ENCODE measurements at regions not wholly inside any gene's neighbourhood (a gene's known extent, or its start where the extent isn't known, plus 50 kb on each side); places are given as distances from the start of the nearest gene placed in this dataset.
A peak's percentile ranks its signal among the peaks of the same experiment; 100 is the strongest.

DNA sequence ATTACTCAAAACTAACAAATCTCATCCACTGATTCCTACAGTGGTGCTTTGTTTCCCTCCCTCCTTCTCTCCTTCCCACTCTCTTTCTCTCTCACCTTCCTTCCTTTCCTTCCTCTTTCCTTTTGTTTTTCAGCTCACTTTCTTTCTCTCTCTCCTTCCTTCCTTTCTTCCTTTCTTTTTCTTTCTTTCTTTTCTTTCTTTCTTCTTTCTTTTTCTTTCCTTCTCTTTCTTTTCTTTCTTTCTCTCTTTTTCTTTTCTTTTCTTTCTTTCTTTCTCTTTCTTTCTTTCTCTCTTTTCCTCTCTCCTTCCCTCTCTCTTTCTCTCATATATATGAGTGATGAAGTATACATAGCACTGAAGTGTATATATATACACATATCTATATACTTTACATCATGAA lies 241.4 kb downstream of the CENPW start:
- H3K4me2 ChIP-seq (ENCODE audit: extremely low read depth, insufficient read depth, low read length): no peak overlapping the region
- no peaks in the 10 kb centered on the region for H4K20me1 ChIP-seq (ENCODE audit: control insufficient read depth, extremely low read depth, insufficient read depth, low read length)
- H2AFZ ChIP-seq (ENCODE audit: low read length): no peak overlapping the region
- no peaks in the 10 kb centered on the region for H3K27me3 ChIP-seq (ENCODE audit: control insufficient read depth, insufficient read depth, low read length)
- no peaks in the 10 kb centered on the region for H3K79me2 ChIP-seq (ENCODE audit: control insufficient read depth, insufficient read depth, low read length)
- no peak overlapping the region for H3K9ac ChIP-seq (ENCODE audit: insufficient read depth, low read length)
- H3K4me3 ChIP-seq (replicated peaks in 1 of 4; ENCODE audit: control extremely low read depth in 1 of 4, insufficient read depth in 1 of 4, low read depth in 3 of 4, low read length in 4 of 4): no peak overlapping the region
- no peak overlapping the region for H3K27ac ChIP-seq (ENCODE audit: insufficient read depth, low read length)
- no peak for TF ChIP-seq EZH2 (IDR thresholded peaks at IDR 0.05; ENCODE audit: low read length, missing control alignments)
- TF ChIP-seq, protein P1, sequence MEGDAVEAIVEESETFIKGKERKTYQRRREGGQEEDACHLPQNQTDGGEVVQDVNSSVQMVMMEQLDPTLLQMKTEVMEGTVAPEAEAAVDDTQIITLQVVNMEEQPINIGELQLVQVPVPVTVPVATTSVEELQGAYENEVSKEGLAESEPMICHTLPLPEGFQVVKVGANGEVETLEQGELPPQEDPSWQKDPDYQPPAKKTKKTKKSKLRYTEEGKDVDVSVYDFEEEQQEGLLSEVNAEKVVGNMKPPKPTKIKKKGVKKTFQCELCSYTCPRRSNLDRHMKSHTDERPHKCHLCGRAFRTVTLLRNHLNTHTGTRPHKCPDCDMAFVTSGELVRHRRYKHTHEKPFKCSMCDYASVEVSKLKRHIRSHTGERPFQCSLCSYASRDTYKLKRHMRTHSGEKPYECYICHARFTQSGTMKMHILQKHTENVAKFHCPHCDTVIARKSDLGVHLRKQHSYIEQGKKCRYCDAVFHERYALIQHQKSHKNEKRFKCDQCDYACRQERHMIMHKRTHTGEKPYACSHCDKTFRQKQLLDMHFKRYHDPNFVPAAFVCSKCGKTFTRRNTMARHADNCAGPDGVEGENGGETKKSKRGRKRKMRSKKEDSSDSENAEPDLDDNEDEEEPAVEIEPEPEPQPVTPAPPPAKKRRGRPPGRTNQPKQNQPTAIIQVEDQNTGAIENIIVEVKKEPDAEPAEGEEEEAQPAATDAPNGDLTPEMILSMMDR (conservative IDR thresholded peaks at IDR 0.05 in 1 of 2, IDR thresholded peaks at IDR 0.05 in 1 of 2; ENCODE audit: low read depth in 1 of 2, low read length in 2 of 2): no peak
- DNase-seq (ENCODE audit: low read depth in 2 of 2): no peak
- no peaks in the 10 kb centered on the region for H3K4me1 ChIP-seq (ENCODE audit: control insufficient read depth, extremely low read depth, insufficient read depth, low read length)
- no peaks in the 10 kb centered on the region for H3K36me3 ChIP-seq (ENCODE audit: control insufficient read depth, insufficient read depth, low read length)
- H3K9me3 ChIP-seq (ENCODE audit: control insufficient read depth, insufficient read depth, low read depth, low read length): no peaks in the 10 kb centered on the region

DNA sequence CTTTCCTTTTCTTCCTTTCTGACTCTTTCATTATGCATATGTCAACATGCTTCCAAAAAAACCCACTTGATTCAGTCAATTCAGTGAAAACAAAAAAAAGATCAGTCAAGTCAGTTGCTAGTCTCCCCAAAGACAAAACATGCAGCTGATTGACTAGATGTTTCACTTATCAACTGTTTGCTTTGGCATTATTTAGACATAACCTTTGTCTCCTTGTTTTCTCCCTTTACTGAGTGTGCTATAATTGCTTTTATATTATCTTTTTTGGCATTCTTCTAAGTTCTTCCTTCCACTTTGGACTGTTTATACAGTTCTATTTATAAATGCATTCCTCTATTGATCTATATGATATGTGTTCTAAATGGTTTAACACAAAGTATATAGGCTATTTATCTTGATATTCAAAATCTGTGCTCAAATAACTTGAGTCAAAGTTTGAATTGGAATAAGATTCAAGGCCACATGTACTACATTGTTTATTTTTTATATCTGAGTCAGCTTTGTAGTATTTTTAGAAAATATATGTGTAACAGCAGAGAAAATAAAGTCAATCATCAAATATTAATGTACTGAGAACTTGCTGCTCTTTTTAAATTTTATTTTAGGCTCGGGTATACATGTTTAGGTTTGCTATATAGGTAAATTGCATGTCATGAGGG lies 260.5 kb downstream of the CENPW start:
- Histone ChIP-seq H3K4me2 (ENCODE audit: extremely low read depth, insufficient read depth, low read length) (no peak overlapping the region), H3K4me3 (replicated peaks in 1 of 4; ENCODE audit: control extremely low read depth in 1 of 4, insufficient read depth in 1 of 4, low read depth in 3 of 4, low read length in 4 of 4) (no peak overlapping the region), H3K79me2 (ENCODE audit: control insufficient read depth, insufficient read depth, low read length) (no peaks in the 10 kb centered on the region), H2AFZ (ENCODE audit: low read length) (no peak overlapping the region), H3K4me1 (ENCODE audit: control insufficient read depth, extremely low read depth, insufficient read depth, low read length) (no peaks in the 10 kb centered on the region), H3K9me3 (ENCODE audit: control insufficient read depth, insufficient read depth, low read depth, low read length) (no peaks in the 10 kb centered on the region), H3K36me3 (ENCODE audit: control insufficient read depth, insufficient read depth, low read length) (no peaks in the 10 kb centered on the region), H4K20me1 (ENCODE audit: control insufficient read depth, extremely low read depth, insufficient read depth, low read length) (no peaks in the 10 kb centered on the region), H3K27ac (ENCODE audit: insufficient read depth, low read length) (no peak overlapping the region), H3K27me3 (ENCODE audit: control insufficient read depth, insufficient read depth, low read length) (no peaks in the 10 kb centered on the region), H3K9ac (ENCODE audit: insufficient read depth, low read length) (no peak overlapping the region)
- no peak for TF ChIP-seq EZH2 (IDR thresholded peaks at IDR 0.05; ENCODE audit: low read length, missing control alignments)
- TF ChIP-seq, protein P1 (conservative IDR thresholded peaks at IDR 0.05 in 1 of 2, IDR thresholded peaks at IDR 0.05 in 1 of 2; ENCODE audit: low read depth in 1 of 2, low read length in 2 of 2): no peak
- DNase-seq (ENCODE audit: low read depth in 2 of 2): peak in 1 of 2 donors; percentile 31

DNA sequence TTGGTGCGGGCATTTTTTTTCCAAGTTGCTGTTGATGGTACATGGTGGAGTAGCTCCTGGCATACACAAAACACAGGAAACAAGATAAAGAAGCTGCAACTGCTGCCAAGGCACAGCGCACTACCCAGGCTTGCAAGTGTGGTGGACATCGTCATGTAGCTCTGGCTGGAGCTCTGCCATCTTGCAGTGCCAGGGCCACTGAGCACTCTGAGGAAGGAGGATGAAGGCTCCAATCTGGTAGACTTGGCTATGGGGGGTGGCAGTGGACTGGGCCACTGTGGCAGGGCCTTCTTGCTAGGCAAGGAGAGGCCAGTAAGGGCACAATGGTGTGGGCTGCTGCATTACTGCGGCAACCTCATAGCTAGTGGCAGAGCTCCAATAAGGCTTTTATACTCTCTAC lies 263.5 kb downstream of the CENPW start:
- no peaks in the 10 kb centered on the region for H3K27me3 ChIP-seq (ENCODE audit: control insufficient read depth, insufficient read depth, low read length)
- H3K79me2 ChIP-seq (ENCODE audit: control insufficient read depth, insufficient read depth, low read length): no peaks in the 10 kb centered on the region
- DNase-seq (ENCODE audit: low read depth in 2 of 2): no peak
- no peak overlapping the region for H3K27ac ChIP-seq (ENCODE audit: insufficient read depth, low read length)
- H3K36me3 ChIP-seq (ENCODE audit: control insufficient read depth, insufficient read depth, low read length): no peaks in the 10 kb centered on the region
- no peaks in the 10 kb centered on the region for H4K20me1 ChIP-seq (ENCODE audit: control insufficient read depth, extremely low read depth, insufficient read depth, low read length)
- TF ChIP-seq EZH2 (IDR thresholded peaks at IDR 0.05; ENCODE audit: low read length, missing control alignments): no peak
- TF ChIP-seq, protein P1 (conservative IDR thresholded peaks at IDR 0.05 in 1 of 2, IDR thresholded peaks at IDR 0.05 in 1 of 2; ENCODE audit: low read depth in 1 of 2, low read length in 2 of 2): no peak
- no peaks in the 10 kb centered on the region for H3K9me3 ChIP-seq (ENCODE audit: control insufficient read depth, insufficient read depth, low read depth, low read length)
- H3K4me2 ChIP-seq (ENCODE audit: extremely low read depth, insufficient read depth, low read length): no peak overlapping the region
- H3K4me3 ChIP-seq (replicated peaks in 1 of 4; ENCODE audit: control extremely low read depth in 1 of 4, insufficient read depth in 1 of 4, low read depth in 3 of 4, low read length in 4 of 4): no peak overlapping the region
- H3K9ac ChIP-seq (ENCODE audit: insufficient read depth, low read length): no peak overlapping the region
- no peaks in the 10 kb centered on the region for H3K4me1 ChIP-seq (ENCODE audit: control insufficient read depth, extremely low read depth, insufficient read depth, low read length)
- H2AFZ ChIP-seq (ENCODE audit: low read length): no peak overlapping the region
